ENCODE measurements at regions not wholly inside any gene's neighbourhood (a gene's known extent, or its start where the extent isn't known, plus 50 kb on each side); places are given as distances from the start of the nearest gene placed in this dataset.

- no peaks in the 10 kb centered on the region for H4K20me1 ChIP-seq (replicated peaks in 1 of 2; ENCODE audit: control insufficient read depth in 1 of 2, insufficient read depth in 2 of 2, low read length in 2 of 2)
- CTCF ChIA-PET (ENCODE audit: partially characterized antibody) = interaction anchor here (1.1 to 1.9 kb wide), 2 partner anchors 11 to 93 kb away, joined by 3 to 5 read pairs; no protein-coding TSS in a partner anchor
- no peak overlapping the region for H4K5ac ChIP-seq (ENCODE audit: insufficient read length, low read depth, low read length)
- no peak overlapping the region for H3K27ac ChIP-seq (ENCODE audit: low read depth, low read length)
- H3K79me1 ChIP-seq (ENCODE audit: low read depth, low read length) = no peaks in the 10 kb centered on the region
- H3K79me2 ChIP-seq (ENCODE audit: control insufficient read depth in 1 of 2, insufficient read depth in 2 of 2, low read length in 2 of 2) = no peaks in the 10 kb centered on the region
- POLR2A ChIA-PET (ENCODE audit: partially characterized antibody) = no interaction called here
- H3K18ac ChIP-seq (ENCODE audit: extremely low read depth, low read length) = no peak overlapping the region
- H3K4me3 ChIP-seq (ENCODE audit: extremely low read depth in 1 of 4, insufficient read depth in 2 of 4, low read depth in 3 of 4, low read length in 4 of 4) = no peak overlapping the region
- H2AK5ac ChIP-seq (ENCODE audit: low read depth, low read length) = no peak overlapping the region
- H3K4me1 ChIP-seq (replicated peaks in 1 of 4; ENCODE audit: control insufficient read depth in 3 of 4, insufficient read depth in 4 of 4, low read length in 3 of 4) = peaks cover 0 to 10% (median 2%) of the 10 kb centered on the region in 4 experiments; a peak in 3 of 7 replicates
- no peak overlapping the region for H4K8ac ChIP-seq (ENCODE audit: extremely low read depth, insufficient read depth, low read length)
- H2BK5ac ChIP-seq (ENCODE audit: low read depth, low read length) = no peak overlapping the region
- H4K91ac ChIP-seq (replicated peaks; ENCODE audit: insufficient read length, low read length) = no peak overlapping the region
- no peaks in the 10 kb centered on the region; a peak in 1 of 7 replicates for H3K27me3 ChIP-seq (replicated peaks in 1 of 4; ENCODE audit: control insufficient read depth in 3 of 4, extremely low read depth in 1 of 4, insufficient read depth in 3 of 4, low read length in 3 of 4)
- no peak overlapping the region for H2BK20ac ChIP-seq (ENCODE audit: low read length)
- no peaks in the 10 kb centered on the region for H3K23me2 ChIP-seq (ENCODE audit: low read depth, low read length)
- H2BK15ac ChIP-seq (ENCODE audit: low read length) = no peak overlapping the region
- FAIRE-seq = no peak
- no peak for TF ChIP-seq RXRA (IDR thresholded peaks at IDR 0.05; ENCODE audit: insufficient read depth, low read depth, low read length)
- H3K23ac ChIP-seq (ENCODE audit: insufficient read length) = no peak overlapping the region
- H3K4me2 ChIP-seq (ENCODE audit: insufficient read depth in 1 of 2, low read depth in 2 of 2, low read length in 2 of 2) = no peak overlapping the region
- 0 out of 2 replicates have a peak overlapping the region, but pooled peaks have one; percentile 17 for H2AFZ ChIP-seq (ENCODE audit: low read length)
- 78% methylated on average over 4 of the region's 4 CpGs; no CpG with 5 or more reads in 1 of the 2 experiments for WGBS, 2 experiments (ENCODE audit: extremely low coverage in 1 of 2, insufficient coverage in 1 of 2, insufficient read length in 1 of 2, insufficient replicate concordance in 2 of 2, low coverage in 1 of 2, low lambda C conversion rate in 2 of 2, missing lambda C conversion rate in 1 of 2)
- H3K9me3 ChIP-seq (ENCODE audit: insufficient read depth in 2 of 2, low read depth in 1 of 2, low read length in 1 of 2) = no peaks in the 10 kb centered on the region
- no peak for DNase-seq (ENCODE audit: low read depth in 1 of 2, low spot score in 2 of 2)
- H3K36me3 ChIP-seq (ENCODE audit: control insufficient read depth in 2 of 4, insufficient read depth in 4 of 4, low read length in 3 of 4) = no peaks in the 10 kb centered on the region
- no peak overlapping the region for H2BK120ac ChIP-seq (replicated peaks; ENCODE audit: low read depth, low read length)
- H2BK12ac ChIP-seq (ENCODE audit: low read depth, low read length) = no peak overlapping the region
- no peak overlapping the region for H3K14ac ChIP-seq (ENCODE audit: insufficient read length)
- no peak overlapping the region for H3K4ac ChIP-seq (replicated peaks; ENCODE audit: insufficient read length, low read depth, low read length)
- H3K56ac ChIP-seq (replicated peaks; ENCODE audit: insufficient read length, low read depth, low read length) = no peak overlapping the region
- no peak overlapping the region for H3K9ac ChIP-seq (replicated peaks in 1 of 4; ENCODE audit: extremely low read depth in 1 of 4, low read depth in 3 of 4, low read length in 3 of 4)
Measured at GRCh38 chr10:33022090-33022489, 64.1 kb upstream of the ITGB1 start.

All from H1 (cell line).